ENCODE measurements at regions not wholly inside any gene's neighbourhood (a gene's known extent, or its start where the extent isn't known, plus 50 kb on each side); places are given as distances from the start of the nearest gene placed in this dataset.

GRCh38 chr13:94946039-94946438 is 233.7 kb upstream of the SOX21 start:
- no peaks in the 10 kb centered on the region for H3K4me1 Mint-ChIP-seq (ENCODE audit: unreplicated experiment)
- H3K4me3 Mint-ChIP-seq (ENCODE audit: unreplicated experiment) = no peak overlapping the region
- no peaks in the 10 kb centered on the region for H3K36me3 Mint-ChIP-seq (ENCODE audit: unreplicated experiment)
- H3K9me3 Mint-ChIP-seq (ENCODE audit: unreplicated experiment) = peaks cover 4% of the 10 kb centered on the region
- no peak overlapping the region for H3K27ac Mint-ChIP-seq (ENCODE audit: unreplicated experiment)
- no peak for DNase-seq (ENCODE audit: extremely low spot score, unreplicated experiment)
- H3K27me3 Mint-ChIP-seq (ENCODE audit: unreplicated experiment) = peaks cover 28% of the 10 kb centered on the region
- TF ChIP-seq CTCF (IDR thresholded peaks at IDR 0.05) = no peak

- no peak for TF ChIP-seq CTCF (IDR thresholded peaks at IDR 0.05)
- peaks cover 5% of the 10 kb centered on the region for H3K9me3 Mint-ChIP-seq (ENCODE audit: unreplicated experiment)
- no peaks in the 10 kb centered on the region for H3K36me3 Mint-ChIP-seq (ENCODE audit: unreplicated experiment)
- H3K27ac Mint-ChIP-seq (ENCODE audit: unreplicated experiment) = no peak overlapping the region
- H3K4me3 Mint-ChIP-seq (ENCODE audit: unreplicated experiment) = no peak overlapping the region
- no peak for DNase-seq (ENCODE audit: extremely low spot score, unreplicated experiment)
- H3K4me1 Mint-ChIP-seq (ENCODE audit: unreplicated experiment) = no peaks in the 10 kb centered on the region
- peaks cover 24% of the 10 kb centered on the region for H3K27me3 Mint-ChIP-seq (ENCODE audit: unreplicated experiment)
These were observed 225.8 kb upstream of the SOX21 start for GRCh38 chr13:94938124-94938523.

GRCh38 chr13:94936633-94937032 is 224.3 kb upstream of the SOX21 start:
- Mint-ChIP-seq H3K27ac (ENCODE audit: unreplicated experiment) (no peak overlapping the region), H3K4me1 (ENCODE audit: unreplicated experiment) (no peaks in the 10 kb centered on the region), H3K36me3 (ENCODE audit: unreplicated experiment) (no peaks in the 10 kb centered on the region), H3K27me3 (ENCODE audit: unreplicated experiment) (peaks cover 26% of the 10 kb centered on the region), H3K4me3 (ENCODE audit: unreplicated experiment) (no peak overlapping the region), H3K9me3 (ENCODE audit: unreplicated experiment) (peaks cover 5% of the 10 kb centered on the region)
- TF ChIP-seq CTCF (IDR thresholded peaks at IDR 0.05) = no peak
- DNase-seq (ENCODE audit: extremely low spot score, unreplicated experiment) = no peak

- peaks cover 43% of the 10 kb centered on the region for H3K27me3 Mint-ChIP-seq (ENCODE audit: unreplicated experiment)
- H3K27ac Mint-ChIP-seq (ENCODE audit: unreplicated experiment) = no peak overlapping the region
- peaks cover 5% of the 10 kb centered on the region for H3K9me3 Mint-ChIP-seq (ENCODE audit: unreplicated experiment)
- H3K4me3 Mint-ChIP-seq (ENCODE audit: unreplicated experiment) = no peak overlapping the region
- no peaks in the 10 kb centered on the region for H3K4me1 Mint-ChIP-seq (ENCODE audit: unreplicated experiment)
- TF ChIP-seq CTCF (IDR thresholded peaks at IDR 0.05) = no peak
- H3K36me3 Mint-ChIP-seq (ENCODE audit: unreplicated experiment) = no peaks in the 10 kb centered on the region
- no peak for DNase-seq (ENCODE audit: extremely low spot score, unreplicated experiment)
These were observed 221.6 kb upstream of the SOX21 start for GRCh38 chr13:94933936-94934335.

- no peak for TF ChIP-seq CTCF (IDR thresholded peaks at IDR 0.05)
- H3K27me3 Mint-ChIP-seq (ENCODE audit: unreplicated experiment) = peaks cover 37% of the 10 kb centered on the region
- no peak overlapping the region for H3K27ac Mint-ChIP-seq (ENCODE audit: unreplicated experiment)
- H3K9me3 Mint-ChIP-seq (ENCODE audit: unreplicated experiment) = peaks cover 5% of the 10 kb centered on the region
- no peaks in the 10 kb centered on the region for H3K36me3 Mint-ChIP-seq (ENCODE audit: unreplicated experiment)
- no peak overlapping the region for H3K4me3 Mint-ChIP-seq (ENCODE audit: unreplicated experiment)
- H3K4me1 Mint-ChIP-seq (ENCODE audit: unreplicated experiment) = no peaks in the 10 kb centered on the region
- DNase-seq (ENCODE audit: extremely low spot score, unreplicated experiment) = no peak
These were observed 220.9 kb upstream of the SOX21 start for GRCh38 chr13:94933230-94933751.
